PC-3 (cell line): ENCODE measurements at regions not wholly inside any gene's neighbourhood (a gene's known extent, or its start where the extent isn't known, plus 50 kb on each side); places are given as distances from the start of the nearest gene placed in this dataset.

Experiments used
- EZH2 ChIP-seq: fragments of 300-600 bp; sonication (generic); IDR thresholded peaks from one replicate; pipeline ENCODE4 v1.6.1; 2017; ENCODE audit warnings: antibody characterized with exemption, mild to moderate bottlenecking, low read length; ENCODE audit not compliant: unreplicated experiment
- TF ChIP-seq, protein P1 (sequence below): fragments of 300-600 bp; sonication (generic); conservative IDR thresholded peaks from 2 replicates; pipeline ENCODE4 v1.5.1; 2017; ENCODE audit warnings: antibody characterized with exemption, low read depth, mild to moderate bottlenecking, low read length

DNA sequence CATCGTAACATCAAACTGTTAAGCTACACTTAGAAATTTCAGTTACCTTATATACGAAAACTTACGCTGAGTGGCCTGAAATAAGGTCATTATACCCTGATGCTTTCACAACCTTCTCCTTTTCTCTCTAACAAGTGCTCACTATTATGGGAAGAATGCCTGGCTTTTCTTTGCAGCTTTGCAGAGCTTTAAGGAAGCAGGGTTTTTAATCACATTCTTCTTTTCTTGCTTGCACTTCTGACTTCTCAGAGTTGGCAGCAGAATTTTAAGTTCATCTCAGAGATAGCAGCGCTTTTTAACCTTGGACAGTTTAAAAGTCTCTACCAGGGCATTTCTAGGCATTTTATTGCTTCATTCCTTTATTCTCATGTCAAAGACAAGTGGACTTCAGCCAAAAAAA is 285.1 kb downstream of the SPRY2 start:
- TF ChIP-seq, protein P1, sequence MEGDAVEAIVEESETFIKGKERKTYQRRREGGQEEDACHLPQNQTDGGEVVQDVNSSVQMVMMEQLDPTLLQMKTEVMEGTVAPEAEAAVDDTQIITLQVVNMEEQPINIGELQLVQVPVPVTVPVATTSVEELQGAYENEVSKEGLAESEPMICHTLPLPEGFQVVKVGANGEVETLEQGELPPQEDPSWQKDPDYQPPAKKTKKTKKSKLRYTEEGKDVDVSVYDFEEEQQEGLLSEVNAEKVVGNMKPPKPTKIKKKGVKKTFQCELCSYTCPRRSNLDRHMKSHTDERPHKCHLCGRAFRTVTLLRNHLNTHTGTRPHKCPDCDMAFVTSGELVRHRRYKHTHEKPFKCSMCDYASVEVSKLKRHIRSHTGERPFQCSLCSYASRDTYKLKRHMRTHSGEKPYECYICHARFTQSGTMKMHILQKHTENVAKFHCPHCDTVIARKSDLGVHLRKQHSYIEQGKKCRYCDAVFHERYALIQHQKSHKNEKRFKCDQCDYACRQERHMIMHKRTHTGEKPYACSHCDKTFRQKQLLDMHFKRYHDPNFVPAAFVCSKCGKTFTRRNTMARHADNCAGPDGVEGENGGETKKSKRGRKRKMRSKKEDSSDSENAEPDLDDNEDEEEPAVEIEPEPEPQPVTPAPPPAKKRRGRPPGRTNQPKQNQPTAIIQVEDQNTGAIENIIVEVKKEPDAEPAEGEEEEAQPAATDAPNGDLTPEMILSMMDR = no peak
- TF ChIP-seq EZH2 = no peak
